ENCODE measurements at regions not wholly inside any gene's neighbourhood (a gene's known extent, or its start where the extent isn't known, plus 50 kb on each side); places are given as distances from the start of the nearest gene placed in this dataset.

- DNase-seq, result peak; percentile 12
Observed at GRCh38 chr4:152109531-152110509, 349.0 kb upstream of the GATB start.

- no peak for DNase-seq
Observed at GRCh38 chr4:152107736-152108500, 347.1 kb upstream of the GATB start.

DNA sequence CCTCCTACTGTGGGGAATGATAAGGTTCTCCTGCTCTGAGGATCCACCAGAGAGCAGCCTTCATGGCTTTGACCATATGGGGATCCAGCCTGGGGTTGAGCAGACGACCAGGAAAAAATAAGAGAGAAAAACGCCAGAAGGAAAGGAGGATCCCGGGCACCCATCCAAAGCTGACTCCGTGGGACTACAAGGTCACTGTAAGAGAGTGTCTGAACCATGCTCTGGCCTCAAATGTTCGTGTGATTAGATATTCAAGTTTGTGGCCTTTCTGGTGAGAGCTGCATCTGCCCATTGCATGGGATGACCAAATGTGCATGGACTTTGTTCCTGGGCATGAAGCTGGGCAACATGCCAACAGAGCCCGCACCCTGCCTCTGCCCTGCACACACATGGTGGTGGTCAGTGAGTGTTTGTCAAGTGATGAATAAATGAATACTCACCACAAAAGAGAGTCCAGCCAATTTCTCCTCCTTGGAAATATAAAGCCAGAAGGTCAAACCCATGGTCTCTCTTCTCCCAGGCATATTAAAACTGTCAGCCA lies 346.0 kb upstream of the GATB start:
- DNase-seq, result no peak

GRCh38 chr4:152106113-152106763 lies 345.4 kb upstream of the GATB start:
- DNase-seq, result peak; percentile 97

- peak; percentile 6 for DNase-seq
Observed at GRCh38 chr4:152104901-152105357, 344.1 kb upstream of the GATB start.

DNA sequence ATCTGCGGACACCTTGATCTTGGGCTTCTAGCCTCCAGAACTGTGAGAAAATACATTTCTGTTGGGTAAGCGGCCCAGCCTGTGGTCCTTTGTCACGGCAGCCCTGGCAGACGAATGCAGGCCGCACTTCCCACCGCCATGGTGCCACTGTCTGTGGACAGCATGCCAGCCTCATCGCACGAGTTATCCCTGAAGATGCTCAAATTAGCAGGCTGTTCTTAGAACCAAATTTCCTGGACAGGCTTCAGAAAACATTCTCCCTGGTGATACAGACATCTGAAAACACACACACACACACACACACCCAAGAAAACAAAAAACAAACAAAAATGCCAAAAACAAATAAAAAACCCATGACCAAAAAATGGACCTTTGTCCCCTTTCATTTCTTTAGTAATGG lies 343.5 kb upstream of the GATB start:
- no peak for DNase-seq

GRCh38 chr4:152103181-152103901 lies 342.5 kb upstream of the GATB start:
- no peak for DNase-seq

- DNase-seq, result no peak
Observed at GRCh38 chr4:152102436-152103000, 341.7 kb upstream of the GATB start.

GRCh38 chr4:152101556-152102435 lies 341.0 kb upstream of the GATB start:
- DNase-seq, result peak; percentile 77

DNA sequence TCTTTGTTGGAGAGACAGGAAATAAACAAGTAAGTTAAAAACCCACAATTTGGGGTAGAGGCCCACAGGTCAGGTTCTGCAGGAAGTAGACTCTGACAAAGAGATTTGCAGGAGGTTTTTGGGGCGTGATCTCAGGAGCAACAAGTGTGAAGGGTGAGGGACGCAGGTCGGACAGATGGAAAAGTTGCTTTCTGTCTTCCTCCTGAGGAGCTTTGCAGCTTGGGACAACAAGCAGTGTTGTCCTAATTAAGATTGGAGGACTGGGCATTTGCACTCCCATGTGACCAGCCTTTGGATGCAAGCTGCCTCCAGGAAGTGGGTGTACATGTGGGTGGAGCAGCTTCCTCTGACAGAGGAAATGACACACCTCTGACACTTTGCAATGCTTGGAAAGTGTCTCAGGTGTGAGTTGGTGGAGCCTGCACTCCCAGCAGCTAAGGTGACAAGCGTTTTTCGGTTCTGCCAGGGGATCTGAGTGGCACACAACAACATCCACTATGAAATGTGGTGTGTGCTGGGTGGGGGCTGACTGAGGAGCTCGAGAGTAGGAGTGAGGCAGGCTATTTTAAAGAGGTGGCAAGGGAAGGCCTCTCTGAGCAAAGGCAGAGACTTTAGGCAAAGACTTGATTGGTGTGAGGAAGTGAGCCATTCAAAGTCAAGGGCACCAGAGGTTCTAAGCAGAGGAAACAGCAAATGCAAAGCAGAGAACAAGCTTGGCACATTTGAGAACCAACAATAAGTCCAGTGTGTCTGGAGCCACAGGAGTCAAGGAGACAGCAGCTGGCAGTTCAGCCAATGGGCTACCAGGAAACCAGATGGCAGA lies 339.8 kb upstream of the GATB start:
- DNase-seq, result no peak

DNA sequence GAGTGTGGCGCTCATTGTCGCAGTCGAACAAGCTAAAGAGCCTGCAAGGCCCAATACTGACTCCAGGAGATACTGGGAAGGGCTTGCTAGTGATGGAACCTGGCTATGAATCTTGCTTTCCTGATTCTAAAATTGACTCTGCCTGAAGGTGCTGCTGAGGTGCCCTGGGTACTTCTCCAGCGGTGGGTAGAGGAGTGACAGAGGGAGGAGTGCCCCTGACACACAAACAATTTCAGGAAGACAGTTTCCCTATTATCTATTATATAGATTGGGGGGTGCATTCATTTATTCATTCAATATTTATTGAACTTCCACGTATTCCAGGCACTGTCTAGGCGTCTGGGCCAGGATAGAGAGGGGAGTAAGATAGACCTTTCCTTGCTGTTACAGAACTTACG lies 339.2 kb upstream of the GATB start:
- DNase-seq, result no peak

DNA sequence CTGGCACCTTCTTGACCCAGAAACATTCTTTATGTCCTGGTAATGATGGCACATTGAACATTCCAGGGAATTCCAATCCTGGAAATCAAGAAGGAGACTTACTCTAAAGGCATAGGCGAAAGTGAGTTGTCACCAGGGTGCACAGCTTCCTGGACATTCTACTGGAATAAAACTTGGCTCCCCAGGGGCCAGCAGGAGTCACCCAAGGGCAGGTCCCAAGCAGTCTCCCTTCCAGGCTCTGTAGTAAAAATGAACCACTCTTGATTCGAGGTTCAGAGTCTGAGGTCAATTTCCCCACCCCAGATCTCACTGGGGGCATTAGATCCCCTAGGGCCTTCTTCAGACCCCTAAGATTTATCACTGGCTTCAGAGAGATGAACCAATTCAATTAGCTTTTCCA lies 338.7 kb upstream of the GATB start:
- no peak for DNase-seq

- DNase-seq, result no peak
Observed at GRCh38 chr4:152099061-152099425, 338.2 kb upstream of the GATB start.

- DNase-seq, result no peak
Observed at GRCh38 chr4:152098365-152099060, 337.7 kb upstream of the GATB start.

- DNase-seq, result no peak
Observed at GRCh38 chr4:152097371-152097770, 336.6 kb upstream of the GATB start.

DNA sequence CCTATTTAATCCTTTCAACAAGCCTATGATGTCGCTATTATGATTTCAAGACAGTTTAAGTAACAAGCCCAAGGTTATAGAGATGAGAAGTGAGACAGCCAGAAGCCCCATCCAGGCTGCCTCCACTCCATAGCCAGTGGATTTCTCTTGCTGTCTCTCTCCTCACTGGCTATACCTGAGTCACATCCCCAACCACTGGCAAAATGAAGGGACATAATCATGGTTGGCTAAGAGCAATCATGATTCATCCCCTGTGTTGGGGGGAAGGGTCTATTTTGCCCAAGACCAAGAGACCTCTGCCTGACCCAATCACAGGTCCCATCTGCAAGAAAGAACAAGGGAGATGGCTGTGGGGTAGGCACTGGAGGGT lies 334.9 kb upstream of the GATB start:
- DNase-seq, result peak; percentile 5

DNA sequence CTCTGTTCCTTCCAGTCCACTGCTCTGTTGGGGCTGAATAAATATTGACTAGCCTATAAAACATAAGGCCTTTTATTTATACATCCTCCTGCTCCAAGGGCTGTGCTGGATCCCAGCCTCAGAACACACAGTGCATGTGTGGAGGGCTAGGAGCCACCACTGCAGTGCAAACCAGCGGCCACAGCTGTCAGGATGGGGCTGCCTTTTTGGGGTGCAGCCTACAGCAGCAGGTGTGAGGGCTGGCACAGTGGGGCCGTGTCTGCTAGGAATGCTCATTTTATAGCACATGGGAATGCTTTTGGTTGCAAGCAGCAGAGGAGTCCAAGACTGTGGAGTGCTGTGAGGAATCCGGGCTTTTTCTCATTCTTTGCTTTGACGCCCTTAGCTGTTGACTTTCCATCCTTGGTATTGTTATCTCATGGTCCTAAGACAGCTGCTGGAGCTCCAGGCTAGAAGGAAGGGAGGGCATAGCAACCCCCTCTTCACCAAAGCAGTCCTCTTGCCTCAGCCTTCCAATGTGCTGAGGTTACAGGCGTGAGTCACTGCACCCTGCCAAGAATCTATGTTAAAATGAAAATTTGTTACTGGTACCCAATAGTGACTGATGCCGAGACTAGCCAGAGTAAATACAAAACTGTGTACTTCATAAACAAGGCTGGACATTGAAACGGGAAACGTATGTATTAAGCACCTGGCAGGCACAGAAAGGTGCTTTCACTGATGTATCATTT lies 334.3 kb upstream of the GATB start:
- DNase-seq, result peak; percentile 58

DNA sequence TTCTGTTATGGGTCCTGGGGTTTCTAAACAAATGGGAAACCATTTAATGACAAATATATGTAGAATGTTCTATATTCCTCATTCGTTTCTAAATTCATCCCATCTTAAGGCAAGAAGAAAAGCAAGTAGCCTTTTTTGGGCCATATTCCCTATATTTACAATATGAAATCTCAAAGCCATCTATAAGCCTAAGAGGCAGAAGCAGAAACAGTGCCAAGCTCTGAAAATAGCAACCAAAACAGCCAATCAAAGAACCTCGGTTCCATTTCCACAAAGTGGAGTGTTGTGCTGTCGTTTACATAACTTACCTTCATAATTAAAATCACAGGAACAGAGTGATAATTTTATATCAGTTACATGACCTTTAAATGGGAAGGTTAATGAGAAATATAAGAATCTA lies 330.6 kb upstream of the GATB start:
- DNase-seq, result no peak

All from fibroblast of skin of abdomen (primary cell).